ENCODE measurements at regions not wholly inside any gene's neighbourhood (a gene's known extent, or its start where the extent isn't known, plus 50 kb on each side); places are given as distances from the start of the nearest gene placed in this dataset.

- WGBS (ENCODE audit: insufficient coverage), result 4% methylated on average over 2 of the region's 8 CpGs
- Histone ChIP-seq H3K4me1 (ENCODE audit: control insufficient read depth, insufficient read depth, low read length) (peaks cover 6% of the 10 kb centered on the region), H3K9me3 (replicated peaks; ENCODE audit: control insufficient read depth, low read depth, low read length) (no peaks in the 10 kb centered on the region), H3K36me3 (ENCODE audit: control insufficient read depth, insufficient read depth, low read length) (no peaks in the 10 kb centered on the region), H3K27me3 (ENCODE audit: control insufficient read depth, insufficient read depth, low read length) (no peaks in the 10 kb centered on the region), H3K4me3 (ENCODE audit: low read length) (no peak overlapping the region), H3K27ac (ENCODE audit: low read length) (no peak overlapping the region)
- peak; percentile 73 for DNase-seq
These were observed 441.8 kb upstream of the TLE4 start for GRCh38 chr9:79129865-79130480.

GRCh38 chr9:79131246-79131774 is 440.5 kb upstream of the TLE4 start:
- Histone ChIP-seq H3K27me3 (ENCODE audit: control insufficient read depth, insufficient read depth, low read length) (no peaks in the 10 kb centered on the region), H3K27ac (ENCODE audit: low read length) (no peak overlapping the region), H3K4me3 (ENCODE audit: low read length) (no peak overlapping the region), H3K36me3 (ENCODE audit: control insufficient read depth, insufficient read depth, low read length) (no peaks in the 10 kb centered on the region), H3K4me1 (ENCODE audit: control insufficient read depth, insufficient read depth, low read length) (peaks cover 6% of the 10 kb centered on the region), H3K9me3 (replicated peaks; ENCODE audit: control insufficient read depth, low read depth, low read length) (no peaks in the 10 kb centered on the region)
- WGBS (ENCODE audit: insufficient coverage), result 80% methylated on average over 1 of the region's 2 CpGs
- DNase-seq, result no peak

GRCh38 chr9:79131824-79132377 is 439.9 kb upstream of the TLE4 start:
- Histone ChIP-seq H3K27me3 (ENCODE audit: control insufficient read depth, insufficient read depth, low read length) (no peaks in the 10 kb centered on the region), H3K36me3 (ENCODE audit: control insufficient read depth, insufficient read depth, low read length) (no peaks in the 10 kb centered on the region), H3K4me3 (ENCODE audit: low read length) (no peak overlapping the region), H3K9me3 (replicated peaks; ENCODE audit: control insufficient read depth, low read depth, low read length) (no peaks in the 10 kb centered on the region), H3K4me1 (ENCODE audit: control insufficient read depth, insufficient read depth, low read length) (peaks cover 6% of the 10 kb centered on the region), H3K27ac (ENCODE audit: low read length) (no peak overlapping the region)
- no peak for DNase-seq
- WGBS (ENCODE audit: insufficient coverage), result no CpG with 5 or more reads among the region's 4 CpGs

- WGBS (ENCODE audit: insufficient coverage), result 0% methylated on average over 1 of the region's 5 CpGs
These were observed 437.1 kb upstream of the TLE4 start for GRCh38 chr9:79134654-79135053.

GRCh38 chr9:79135681-79136415 is 435.9 kb upstream of the TLE4 start:
- no peaks in the 10 kb centered on the region for H3K36me3 ChIP-seq (ENCODE audit: control insufficient read depth, insufficient read depth, low read length)
- no peak overlapping the region for H3K4me3 ChIP-seq (ENCODE audit: low read length)
- H3K27me3 ChIP-seq (ENCODE audit: control insufficient read depth, insufficient read depth, low read length), result no peaks in the 10 kb centered on the region
- H3K27ac ChIP-seq (ENCODE audit: low read length), result no peak overlapping the region
- no CpG with 5 or more reads among the region's 5 CpGs for whole genome bisulfite sequencing (ENCODE audit: insufficient coverage)
- no peak for DNase-seq
- H3K9me3 ChIP-seq (replicated peaks; ENCODE audit: control insufficient read depth, low read depth, low read length), result no peaks in the 10 kb centered on the region
- no peaks in the 10 kb centered on the region for H3K4me1 ChIP-seq (ENCODE audit: control insufficient read depth, insufficient read depth, low read length)

More at GRCh38 chr9:79134654-79135053, 437.1 kb upstream of the TLE4 start:
- Histone ChIP-seq H3K36me3 (ENCODE audit: control insufficient read depth, insufficient read depth, low read length) (no peaks in the 10 kb centered on the region), H3K27me3 (ENCODE audit: control insufficient read depth, insufficient read depth, low read length) (no peaks in the 10 kb centered on the region), H3K4me1 (ENCODE audit: control insufficient read depth, insufficient read depth, low read length) (no peaks in the 10 kb centered on the region), H3K9me3 (replicated peaks; ENCODE audit: control insufficient read depth, low read depth, low read length) (no peaks in the 10 kb centered on the region), H3K4me3 (ENCODE audit: low read length) (no peak overlapping the region), H3K27ac (ENCODE audit: low read length) (no peak overlapping the region)
- DNase-seq, result no peak

GRCh38 chr9:79140751-79141150 is 431.0 kb upstream of the TLE4 start:
- no peaks in the 10 kb centered on the region for H3K36me3 ChIP-seq (ENCODE audit: control insufficient read depth, insufficient read depth, low read length)
- no CpG with 5 or more reads among the region's 1 CpG for WGBS (ENCODE audit: insufficient coverage)
- no peak overlapping the region for H3K4me3 ChIP-seq (ENCODE audit: low read length)
- no peaks in the 10 kb centered on the region for H3K27me3 ChIP-seq (ENCODE audit: control insufficient read depth, insufficient read depth, low read length)
- no peak for DNase-seq
- no peak overlapping the region for H3K27ac ChIP-seq (ENCODE audit: low read length)
- H3K4me1 ChIP-seq (ENCODE audit: control insufficient read depth, insufficient read depth, low read length), result no peaks in the 10 kb centered on the region
- H3K9me3 ChIP-seq (replicated peaks; ENCODE audit: control insufficient read depth, low read depth, low read length), result no peaks in the 10 kb centered on the region

GRCh38 chr9:79143211-79143610 is 428.6 kb upstream of the TLE4 start:
- H3K27ac ChIP-seq (ENCODE audit: low read length), result no peak overlapping the region
- H3K9me3 ChIP-seq (replicated peaks; ENCODE audit: control insufficient read depth, low read depth, low read length), result no peaks in the 10 kb centered on the region
- no peak for DNase-seq
- no peak overlapping the region for H3K4me3 ChIP-seq (ENCODE audit: low read length)
- H3K27me3 ChIP-seq (ENCODE audit: control insufficient read depth, insufficient read depth, low read length), result no peaks in the 10 kb centered on the region
- H3K36me3 ChIP-seq (ENCODE audit: control insufficient read depth, insufficient read depth, low read length), result no peaks in the 10 kb centered on the region
- H3K4me1 ChIP-seq (ENCODE audit: control insufficient read depth, insufficient read depth, low read length), result no peaks in the 10 kb centered on the region

- WGBS (ENCODE audit: insufficient coverage), result 90% methylated on average over 5 of the region's 6 CpGs
- DNase-seq, result no peak
These were observed 426.3 kb upstream of the TLE4 start for GRCh38 chr9:79145442-79145841.

GRCh38 chr9:79149585-79149984 is 422.2 kb upstream of the TLE4 start:
- WGBS (ENCODE audit: insufficient coverage), result 100% methylated on average over 2 of the region's 2 CpGs
- no peak overlapping the region for H3K4me3 ChIP-seq (ENCODE audit: low read length)
- no peak for DNase-seq
- H3K36me3 ChIP-seq (ENCODE audit: control insufficient read depth, insufficient read depth, low read length), result no peaks in the 10 kb centered on the region
- no peak overlapping the region for H3K27ac ChIP-seq (ENCODE audit: low read length)
- H3K9me3 ChIP-seq (replicated peaks; ENCODE audit: control insufficient read depth, low read depth, low read length), result no peaks in the 10 kb centered on the region
- no peaks in the 10 kb centered on the region for H3K27me3 ChIP-seq (ENCODE audit: control insufficient read depth, insufficient read depth, low read length)
- no peaks in the 10 kb centered on the region for H3K4me1 ChIP-seq (ENCODE audit: control insufficient read depth, insufficient read depth, low read length)

More at GRCh38 chr9:79145442-79145841, 426.3 kb upstream of the TLE4 start:
- Histone ChIP-seq H3K36me3 (ENCODE audit: control insufficient read depth, insufficient read depth, low read length) (no peaks in the 10 kb centered on the region), H3K4me1 (ENCODE audit: control insufficient read depth, insufficient read depth, low read length) (no peaks in the 10 kb centered on the region), H3K27me3 (ENCODE audit: control insufficient read depth, insufficient read depth, low read length) (no peaks in the 10 kb centered on the region), H3K27ac (ENCODE audit: low read length) (no peak overlapping the region), H3K4me3 (ENCODE audit: low read length) (no peak overlapping the region), H3K9me3 (replicated peaks; ENCODE audit: control insufficient read depth, low read depth, low read length) (no peaks in the 10 kb centered on the region)

- H3K27me3 ChIP-seq (ENCODE audit: control insufficient read depth, insufficient read depth, low read length), result no peaks in the 10 kb centered on the region
- no peaks in the 10 kb centered on the region for H3K36me3 ChIP-seq (ENCODE audit: control insufficient read depth, insufficient read depth, low read length)
- no CpG with 5 or more reads among the region's 3 CpGs for WGBS (ENCODE audit: insufficient coverage)
- H3K9me3 ChIP-seq (replicated peaks; ENCODE audit: control insufficient read depth, low read depth, low read length), result no peaks in the 10 kb centered on the region
- H3K27ac ChIP-seq (ENCODE audit: low read length), result no peak overlapping the region
- no peak for DNase-seq
- H3K4me3 ChIP-seq (ENCODE audit: low read length), result no peak overlapping the region
- H3K4me1 ChIP-seq (ENCODE audit: control insufficient read depth, insufficient read depth, low read length), result no peaks in the 10 kb centered on the region
These were observed 420.0 kb upstream of the TLE4 start for GRCh38 chr9:79151791-79152190.

Data from muscle of leg (tissue), 3 donors.